AG10803 (cell line): ENCODE measurements at regions not wholly inside any gene's neighbourhood (a gene's known extent, or its start where the extent isn't known, plus 50 kb on each side); places are given as distances from the start of the nearest gene placed in this dataset.

Experiments used
- DNase-seq: peaks from one replicate; pipeline ENCODE4 v3.0.0; 2010; ENCODE audit warnings: low read depth
- H3K4me3 ChIP-seq: 2 replicates; pipeline ENCODE4 v1.5.1; 2011; ENCODE audit warnings: mild to moderate bottlenecking, low read length, control low read depth
- TF ChIP-seq, protein P1 (sequence below): conservative IDR thresholded peaks from 2 replicates; pipeline ENCODE4 v1.5.1; 2011; ENCODE audit warnings: mild to moderate bottlenecking, low read length, control low read depth, inconsistent platforms

DNA sequence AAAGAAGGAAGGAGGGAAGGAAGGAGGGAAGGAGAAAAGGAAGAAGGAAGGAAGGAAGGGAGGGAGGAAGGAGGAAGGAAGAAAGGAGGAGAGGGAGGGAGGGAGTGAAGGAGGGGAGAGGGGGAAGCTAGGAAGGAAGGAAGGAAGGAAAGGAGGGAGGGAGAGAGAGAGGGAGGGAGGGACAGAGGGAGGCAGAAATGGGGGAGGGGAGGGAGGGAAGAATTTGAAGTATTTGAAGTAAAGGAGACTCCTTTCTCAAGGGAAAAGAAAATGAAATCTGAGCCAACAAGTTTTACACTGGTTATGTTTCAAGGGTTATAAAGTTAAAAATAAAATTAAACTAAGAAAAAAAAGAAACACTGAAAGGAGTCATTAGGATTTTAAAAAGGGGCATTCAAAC lies 431.4 kb downstream of the BRINP3 start:
- TF ChIP-seq, protein P1, sequence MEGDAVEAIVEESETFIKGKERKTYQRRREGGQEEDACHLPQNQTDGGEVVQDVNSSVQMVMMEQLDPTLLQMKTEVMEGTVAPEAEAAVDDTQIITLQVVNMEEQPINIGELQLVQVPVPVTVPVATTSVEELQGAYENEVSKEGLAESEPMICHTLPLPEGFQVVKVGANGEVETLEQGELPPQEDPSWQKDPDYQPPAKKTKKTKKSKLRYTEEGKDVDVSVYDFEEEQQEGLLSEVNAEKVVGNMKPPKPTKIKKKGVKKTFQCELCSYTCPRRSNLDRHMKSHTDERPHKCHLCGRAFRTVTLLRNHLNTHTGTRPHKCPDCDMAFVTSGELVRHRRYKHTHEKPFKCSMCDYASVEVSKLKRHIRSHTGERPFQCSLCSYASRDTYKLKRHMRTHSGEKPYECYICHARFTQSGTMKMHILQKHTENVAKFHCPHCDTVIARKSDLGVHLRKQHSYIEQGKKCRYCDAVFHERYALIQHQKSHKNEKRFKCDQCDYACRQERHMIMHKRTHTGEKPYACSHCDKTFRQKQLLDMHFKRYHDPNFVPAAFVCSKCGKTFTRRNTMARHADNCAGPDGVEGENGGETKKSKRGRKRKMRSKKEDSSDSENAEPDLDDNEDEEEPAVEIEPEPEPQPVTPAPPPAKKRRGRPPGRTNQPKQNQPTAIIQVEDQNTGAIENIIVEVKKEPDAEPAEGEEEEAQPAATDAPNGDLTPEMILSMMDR, result no peak
- no peak overlapping the region for H3K4me3 ChIP-seq
- no peak for DNase-seq
